Kidney epithelial cell (primary cell): ENCODE measurements at regions not wholly inside any gene's neighbourhood (a gene's known extent, or its start where the extent isn't known, plus 50 kb on each side); places are given as distances from the start of the nearest gene placed in this dataset.
"Not testable (repeated sequence)": the region's sequence is repeated elsewhere in the genome, so short reads cannot be mapped to it uniquely, and the experiment has no call there.

ENCODE experiments used
- DNase-seq: peaks from one replicate; pipeline ENCODE4 v3.0.0-alpha.2; 2010; ENCODE audit warnings: low read depth
- H3K27me3 ChIP-seq: 2 replicates; pipeline ENCODE4 v1.6.0; 2011; ENCODE audit warnings: low read length; ENCODE audit not compliant: control insufficient read depth, insufficient read depth
- H3K36me3 ChIP-seq: 2 replicates; pipeline ENCODE4 v1.5.1; 2011; ENCODE audit warnings: low read length; ENCODE audit not compliant: control insufficient read depth, insufficient read depth
- H3K4me3 ChIP-seq: 2 replicates; pipeline ENCODE4 v1.5.1; 2011; ENCODE audit warnings: low read depth, mild to moderate bottlenecking, control low read depth, low read length
- TF ChIP-seq, protein P1 (sequence below): IDR thresholded peaks from 2 replicates; pipeline ENCODE4 v1.5.1; 2011; ENCODE audit warnings: mild to moderate bottlenecking, moderate library complexity, low read length, control low read depth, inconsistent platforms; ENCODE audit not compliant: insufficient read depth, poor library complexity, severe bottlenecking

DNA sequence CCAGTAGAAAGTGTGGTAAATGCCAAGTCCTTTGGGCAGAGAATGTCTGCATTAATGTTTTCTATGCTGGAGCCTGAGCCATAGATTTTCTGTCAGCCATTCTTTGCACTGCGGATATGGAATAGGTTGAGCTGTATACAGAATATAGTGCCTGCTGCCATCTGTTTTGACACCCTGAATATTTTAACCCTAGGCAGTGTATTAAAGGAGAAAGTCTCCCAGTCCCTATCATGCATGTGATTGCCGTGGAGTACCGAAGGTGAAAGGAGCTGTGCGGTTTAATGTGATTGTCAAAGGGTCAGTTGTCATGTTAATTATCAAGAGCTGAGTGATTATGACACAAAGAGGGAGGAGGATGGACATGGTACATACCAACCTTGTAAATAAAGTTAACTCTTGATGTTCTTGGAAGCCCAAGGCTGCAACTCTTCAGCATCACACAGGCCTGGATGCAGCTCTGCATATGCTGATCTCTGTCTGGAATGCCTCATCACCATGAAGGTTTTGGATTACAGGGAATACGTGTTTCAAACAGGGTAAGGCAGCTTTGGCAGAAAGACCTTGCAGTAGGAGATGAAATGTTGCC, 247.1 kb upstream of the ELAVL2 start:
- DNase-seq: no peak
- H3K27me3 ChIP-seq: no peaks in the 10 kb centered on the region
- TF ChIP-seq, protein P1, sequence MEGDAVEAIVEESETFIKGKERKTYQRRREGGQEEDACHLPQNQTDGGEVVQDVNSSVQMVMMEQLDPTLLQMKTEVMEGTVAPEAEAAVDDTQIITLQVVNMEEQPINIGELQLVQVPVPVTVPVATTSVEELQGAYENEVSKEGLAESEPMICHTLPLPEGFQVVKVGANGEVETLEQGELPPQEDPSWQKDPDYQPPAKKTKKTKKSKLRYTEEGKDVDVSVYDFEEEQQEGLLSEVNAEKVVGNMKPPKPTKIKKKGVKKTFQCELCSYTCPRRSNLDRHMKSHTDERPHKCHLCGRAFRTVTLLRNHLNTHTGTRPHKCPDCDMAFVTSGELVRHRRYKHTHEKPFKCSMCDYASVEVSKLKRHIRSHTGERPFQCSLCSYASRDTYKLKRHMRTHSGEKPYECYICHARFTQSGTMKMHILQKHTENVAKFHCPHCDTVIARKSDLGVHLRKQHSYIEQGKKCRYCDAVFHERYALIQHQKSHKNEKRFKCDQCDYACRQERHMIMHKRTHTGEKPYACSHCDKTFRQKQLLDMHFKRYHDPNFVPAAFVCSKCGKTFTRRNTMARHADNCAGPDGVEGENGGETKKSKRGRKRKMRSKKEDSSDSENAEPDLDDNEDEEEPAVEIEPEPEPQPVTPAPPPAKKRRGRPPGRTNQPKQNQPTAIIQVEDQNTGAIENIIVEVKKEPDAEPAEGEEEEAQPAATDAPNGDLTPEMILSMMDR: no peak
- no peaks in the 10 kb centered on the region for H3K36me3 ChIP-seq
- no peak overlapping the region for H3K4me3 ChIP-seq

DNA sequence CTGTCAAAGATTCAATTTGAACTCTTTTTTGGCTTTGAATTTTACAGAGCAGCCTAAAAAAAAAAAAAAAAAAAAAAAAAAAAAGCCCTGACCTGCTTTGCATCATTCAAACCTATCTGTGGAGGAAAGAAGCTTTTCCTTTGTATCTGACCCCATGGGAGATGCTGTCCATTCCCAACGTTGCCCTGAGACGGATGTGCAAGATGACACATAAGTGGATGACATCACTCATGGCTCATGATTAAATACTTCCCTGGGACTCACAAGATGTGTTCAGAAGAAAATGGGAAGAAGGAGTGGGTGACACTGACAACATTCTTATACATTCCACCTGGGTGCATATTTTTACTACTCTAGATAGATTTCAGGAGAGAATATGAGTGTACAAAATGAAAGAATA, 245.7 kb upstream of the ELAVL2 start:
- TF ChIP-seq, protein P1: no peak
- no peaks in the 10 kb centered on the region for H3K36me3 ChIP-seq
- no peak for DNase-seq

DNA sequence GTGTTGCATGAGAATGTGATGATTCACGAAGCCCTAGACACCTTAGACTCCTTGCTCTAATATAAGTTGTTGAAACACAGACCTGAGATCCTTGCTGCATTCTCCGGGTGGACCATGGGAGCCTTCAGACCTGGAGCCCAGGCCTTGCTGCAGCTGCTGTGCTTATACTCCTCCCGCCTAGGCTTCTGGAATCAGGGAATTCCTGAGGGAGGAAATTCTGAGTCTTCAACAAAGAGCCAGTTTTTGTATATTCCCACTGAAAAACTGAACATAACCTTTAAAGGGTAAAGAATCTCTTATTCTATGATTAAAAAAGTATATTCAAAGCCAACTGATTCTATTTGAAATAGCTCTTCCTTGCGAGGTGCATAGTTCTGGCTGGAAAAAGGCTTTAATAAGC, 245.1 kb upstream of the ELAVL2 start:
- TF ChIP-seq, protein P1: no peak
- DNase-seq: no peak
- H3K4me3 ChIP-seq: no peak overlapping the region
- no peaks in the 10 kb centered on the region for H3K36me3 ChIP-seq
- no peaks in the 10 kb centered on the region for H3K27me3 ChIP-seq

More for the DNA sequence above, 245.7 kb upstream of the ELAVL2 start:
- Histone ChIP-seq H3K4me3 (no peak overlapping the region), H3K27me3 (no peaks in the 10 kb centered on the region)

DNA sequence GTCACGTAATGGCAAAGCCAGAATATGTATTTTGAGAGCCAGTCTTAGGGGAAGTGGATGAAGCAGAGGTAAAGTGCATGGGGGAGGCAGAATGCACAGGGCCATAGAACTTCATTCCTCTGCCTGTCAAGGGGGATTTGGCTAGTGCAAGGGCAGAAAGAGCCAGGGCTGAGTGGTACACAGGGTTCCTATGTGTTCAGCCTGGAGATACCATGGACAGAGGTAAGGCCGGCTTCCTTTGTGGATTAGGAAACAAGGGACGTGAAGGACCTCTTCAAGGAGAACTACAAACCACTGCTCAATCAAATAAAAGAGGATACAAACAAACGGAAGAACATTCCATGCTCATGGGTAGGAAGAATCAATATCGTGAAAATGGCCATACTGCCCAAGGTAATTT, 241.1 kb upstream of the ELAVL2 start:
- H3K27me3 ChIP-seq, DNase-seq, H3K36me3 ChIP-seq, H3K4me3 ChIP-seq: not testable (repeated sequence)

DNA sequence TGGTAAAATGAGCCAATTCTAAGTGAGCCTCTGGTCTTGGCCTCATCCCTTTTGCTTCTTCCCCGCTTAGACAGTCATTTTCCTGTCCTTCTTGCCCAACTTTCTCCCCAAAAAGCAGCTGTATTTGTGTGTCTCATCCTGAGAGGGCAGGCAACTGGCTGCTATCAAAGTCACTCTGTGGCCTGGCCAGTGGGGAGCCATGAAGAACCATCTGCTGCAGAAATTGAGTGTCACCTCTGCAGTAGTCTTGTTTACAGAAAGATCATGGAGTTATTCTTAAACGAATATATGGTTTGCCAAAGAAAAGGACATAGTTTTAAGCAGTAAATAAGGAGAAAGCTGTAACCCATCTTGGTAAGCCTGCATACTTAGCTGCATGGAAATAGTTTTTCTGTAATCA, 233.6 kb upstream of the ELAVL2 start:
- Histone ChIP-seq H3K27me3 (no peaks in the 10 kb centered on the region), H3K4me3 (no peak overlapping the region), H3K36me3 (no peaks in the 10 kb centered on the region)
- no peak for DNase-seq
- TF ChIP-seq, protein P1: no peak

DNA sequence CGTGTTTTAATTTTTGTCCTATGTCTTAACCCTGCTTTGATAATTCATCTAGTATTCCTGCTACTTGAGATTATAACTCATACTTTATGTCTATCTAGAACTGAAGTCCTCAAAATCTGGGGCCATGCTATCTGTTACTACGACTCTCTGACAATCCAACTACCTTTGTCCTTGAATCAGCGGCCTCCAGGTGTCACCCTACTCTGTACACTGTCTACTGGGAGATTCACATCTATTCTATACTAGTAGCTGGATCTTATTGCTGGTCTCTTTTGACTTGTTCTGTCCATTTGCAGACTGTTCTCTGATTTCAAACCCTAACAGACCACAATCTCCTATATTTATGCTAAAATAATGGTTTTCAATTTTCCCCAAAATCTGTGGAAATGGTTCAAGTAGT, 225.5 kb upstream of the ELAVL2 start:
- DNase-seq: no peak
- no peaks in the 10 kb centered on the region for H3K27me3 ChIP-seq
- no peaks in the 10 kb centered on the region for H3K36me3 ChIP-seq
- no peak overlapping the region for H3K4me3 ChIP-seq
- TF ChIP-seq, protein P1: no peak

DNA sequence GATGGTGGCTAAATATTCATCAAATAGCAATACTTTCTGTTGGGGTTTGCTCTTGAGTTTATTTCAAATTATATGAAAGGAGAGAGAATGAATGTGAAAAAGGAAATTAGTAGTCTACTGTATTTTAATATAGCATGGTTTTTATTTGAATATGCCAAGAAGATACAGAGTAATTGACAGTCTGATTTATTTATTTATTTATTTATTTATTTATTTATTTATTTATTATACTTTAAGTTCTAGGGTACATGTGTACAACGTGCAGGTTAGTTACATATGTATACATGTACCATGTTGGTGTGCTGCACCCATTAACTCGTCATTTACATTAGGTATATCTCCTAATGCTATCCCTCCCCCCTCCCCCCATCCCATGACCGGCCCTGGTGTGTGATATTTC, 224.2 kb upstream of the ELAVL2 start:
- not testable (repeated sequence) for H3K27me3 ChIP-seq, DNase-seq, H3K36me3 ChIP-seq, H3K4me3 ChIP-seq
